ENCODE measurements at regions not wholly inside any gene's neighbourhood (a gene's known extent, or its start where the extent isn't known, plus 50 kb on each side); places are given as distances from the start of the nearest gene placed in this dataset.

GRCh38 chr2:83051538-83052170 is 1407.4 kb downstream of the SUCLG1 start:
- TF ChIP-seq GATA1 (IDR thresholded peaks at IDR 0.05; ENCODE audit: low read depth, low read length) (no peak), POLR2A (IDR thresholded peaks at IDR 0.05; ENCODE audit: low read length) (no peak)
